SKM-1 treated with dmso at 0.1 percent for 144 hours (cell line): ENCODE measurements at regions not wholly inside any gene's neighbourhood (a gene's known extent, or its start where the extent isn't known, plus 50 kb on each side); places are given as distances from the start of the nearest gene placed in this dataset.
"Not testable (repeated sequence)": the region's sequence is repeated elsewhere in the genome, so short reads cannot be mapped to it uniquely, and the experiment has no call there.

Experiments used
- DNase-seq: peaks from one replicate; lab custom pipeline; 2025; ENCODE audit not compliant: unreplicated experiment; lab: John Stamatoyannopoulos, UW

DNA sequence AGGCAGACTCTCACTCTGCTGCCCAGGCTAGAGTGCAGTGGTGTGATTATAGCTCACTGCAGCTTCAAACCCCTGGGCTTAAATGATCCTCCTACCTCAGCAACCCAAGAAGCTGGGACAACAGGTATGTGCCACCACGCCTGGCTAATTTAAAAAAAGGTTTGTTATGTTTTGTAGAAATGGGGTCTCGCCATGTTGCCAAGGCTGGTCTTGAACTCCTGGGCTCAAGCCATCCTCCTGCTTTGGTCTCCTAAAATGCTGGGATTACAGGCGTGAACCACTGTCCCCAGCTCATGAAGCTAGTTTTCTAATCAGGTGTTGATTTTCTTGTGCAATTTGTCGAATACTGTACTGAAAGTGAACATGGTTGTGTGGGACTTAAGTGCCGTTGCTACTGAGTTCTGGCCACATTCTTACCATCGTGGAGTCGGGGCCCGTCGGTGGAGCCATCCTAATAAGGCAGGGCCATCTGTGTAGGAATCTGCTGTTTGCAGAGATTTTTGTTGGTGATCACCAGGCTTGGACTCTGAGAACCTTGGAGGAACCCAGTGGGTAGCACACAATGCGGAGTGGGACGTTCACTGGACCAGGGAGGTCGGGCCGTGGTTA, 193.2 kb downstream of the GOLGA6L6 start:
- DNase-seq: no peak

DNA sequence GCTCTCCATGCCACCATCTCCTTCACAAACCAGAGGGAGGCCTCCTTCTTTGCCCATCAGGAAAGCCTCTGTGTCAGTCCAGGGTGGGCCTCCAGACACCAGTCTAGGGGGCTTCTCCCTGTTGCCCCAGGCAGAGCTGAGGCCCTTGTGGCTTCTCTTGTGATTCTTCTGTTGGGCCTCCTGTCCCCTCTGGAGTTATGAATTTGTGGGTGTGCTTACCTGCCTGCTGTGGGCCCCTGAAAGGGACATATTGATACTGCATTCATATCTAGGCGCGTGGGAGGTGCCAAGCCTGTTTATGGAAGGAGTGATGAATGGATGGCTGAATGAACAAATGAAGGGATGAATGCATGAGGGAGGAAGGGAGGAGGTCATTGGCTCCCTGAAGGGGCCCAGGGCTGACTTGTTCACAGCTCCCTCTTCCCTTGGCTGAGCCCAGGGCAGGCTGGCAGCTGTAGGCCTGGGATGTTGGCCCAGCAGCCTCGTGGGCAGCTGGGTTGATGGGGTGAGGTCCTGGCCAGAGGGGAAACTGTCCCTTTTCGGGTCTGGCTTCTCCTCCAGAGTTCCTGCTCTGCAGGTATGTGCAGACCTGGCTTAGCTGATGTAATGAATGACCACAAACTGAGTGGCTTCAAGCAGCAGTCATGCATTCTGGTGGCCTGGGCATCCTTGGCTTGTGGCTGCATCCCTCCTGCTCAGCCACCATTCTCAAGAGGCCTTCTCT, 195.4 kb downstream of the GOLGA6L6 start:
- DNase-seq: no peak

DNA sequence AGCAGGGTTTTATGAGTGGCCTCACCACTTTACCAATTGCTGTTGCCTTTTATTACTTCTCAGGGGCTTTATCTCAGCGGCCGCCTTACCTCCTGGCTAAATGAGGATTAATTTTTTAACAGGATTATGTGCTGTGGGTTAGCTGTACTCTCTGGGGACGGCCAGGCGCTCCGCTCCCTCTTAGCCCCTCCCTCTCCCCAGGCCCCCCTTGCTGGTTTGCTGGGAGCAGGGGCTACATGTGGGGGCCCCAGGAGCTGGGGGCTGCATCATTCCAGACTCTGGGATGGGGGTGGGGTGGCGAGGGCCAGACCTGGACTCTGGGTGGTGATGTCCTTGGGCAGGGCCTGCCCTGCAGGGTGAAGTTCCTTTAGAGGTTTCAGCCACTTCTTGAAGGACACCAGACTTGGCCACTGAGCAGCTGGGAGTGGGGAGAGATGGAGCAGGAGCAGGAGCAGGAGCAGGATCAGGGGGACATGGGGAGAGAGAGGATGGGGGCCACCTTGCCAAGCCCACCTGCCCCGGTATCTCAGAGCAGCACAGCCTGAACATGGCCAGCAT, 196.1 kb downstream of the GOLGA6L6 start:
- no peak for DNase-seq

DNA sequence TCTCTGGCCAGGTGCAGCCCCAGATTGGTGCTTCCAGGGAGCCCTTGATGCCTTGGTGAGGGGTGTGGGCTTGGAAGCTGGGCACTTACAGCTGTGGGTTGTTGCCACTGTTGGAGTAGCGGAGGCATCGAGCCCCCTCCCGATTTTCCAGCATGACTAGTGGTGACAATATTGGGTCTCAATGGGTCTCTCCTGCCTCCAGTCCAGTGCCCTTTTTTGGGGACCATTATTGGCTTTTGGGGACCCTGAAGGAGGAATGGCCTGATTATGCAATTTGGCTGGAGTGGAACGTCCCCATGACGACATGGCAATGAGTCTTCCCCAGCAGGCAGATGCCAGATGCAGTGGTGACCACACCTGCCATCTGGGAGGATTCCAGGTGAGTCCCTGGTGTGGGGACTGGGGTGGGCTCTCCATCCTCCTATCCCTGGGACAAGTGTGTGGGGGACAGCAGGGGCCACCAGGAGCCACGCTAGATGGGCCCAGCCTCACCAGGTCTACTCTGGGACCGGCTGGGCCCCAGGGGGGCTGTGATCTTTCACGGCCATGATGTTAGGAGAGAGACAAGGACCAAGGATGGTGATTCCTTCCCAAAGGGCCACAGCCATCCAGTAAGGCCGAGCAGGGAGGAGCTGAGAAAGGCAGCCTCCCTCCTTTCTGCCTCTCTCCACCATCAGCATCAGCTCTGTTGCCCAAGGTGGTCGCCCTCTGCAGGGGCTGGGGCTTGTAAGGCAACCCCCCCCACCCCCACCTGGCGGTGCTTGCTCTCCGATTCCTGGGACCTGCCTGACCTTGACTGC, 196.8 kb downstream of the GOLGA6L6 start:
- DNase-seq: no peak

DNA sequence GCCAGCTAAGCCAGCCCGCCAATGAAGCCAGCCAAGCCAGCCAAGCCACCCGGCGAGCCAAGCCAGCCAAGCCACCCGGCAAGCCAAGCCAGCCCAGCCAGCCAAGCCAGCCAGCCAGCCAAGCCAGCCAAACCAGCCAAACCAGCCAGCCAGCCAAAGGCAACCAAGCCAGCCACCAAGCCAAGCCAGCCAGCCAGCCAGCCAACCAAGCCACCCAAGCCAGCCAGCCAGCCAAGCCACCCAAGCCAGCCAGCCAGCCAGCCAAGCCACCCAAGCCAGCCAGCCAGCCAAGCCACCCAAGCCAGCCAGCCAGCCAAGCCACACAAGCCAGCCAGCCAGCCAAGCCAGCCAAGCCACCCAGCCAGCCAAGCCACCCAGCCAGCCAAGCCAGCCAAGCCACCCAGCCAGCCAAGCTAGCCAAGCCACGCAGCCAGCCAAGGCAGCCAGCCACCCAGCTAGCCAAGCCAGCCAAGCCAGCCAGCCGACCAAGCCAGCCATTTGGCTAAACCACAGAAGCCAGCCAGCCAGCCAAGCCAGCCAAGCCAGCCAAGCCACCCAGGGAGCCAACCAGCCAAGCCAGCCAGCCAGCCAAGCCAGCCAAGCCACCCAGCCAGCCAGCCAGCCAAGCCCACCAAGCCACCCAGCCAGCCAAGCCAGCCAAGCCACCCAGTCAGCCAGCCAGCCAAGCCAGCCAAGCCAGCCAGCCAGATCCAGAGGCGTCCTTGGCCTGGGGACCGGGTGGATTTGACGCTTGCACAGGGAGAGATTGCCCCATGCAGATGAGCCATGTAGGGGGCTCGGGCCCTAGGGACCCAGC, 198.0 kb downstream of the GOLGA6L6 start:
- DNase-seq: not testable (repeated sequence)

DNA sequence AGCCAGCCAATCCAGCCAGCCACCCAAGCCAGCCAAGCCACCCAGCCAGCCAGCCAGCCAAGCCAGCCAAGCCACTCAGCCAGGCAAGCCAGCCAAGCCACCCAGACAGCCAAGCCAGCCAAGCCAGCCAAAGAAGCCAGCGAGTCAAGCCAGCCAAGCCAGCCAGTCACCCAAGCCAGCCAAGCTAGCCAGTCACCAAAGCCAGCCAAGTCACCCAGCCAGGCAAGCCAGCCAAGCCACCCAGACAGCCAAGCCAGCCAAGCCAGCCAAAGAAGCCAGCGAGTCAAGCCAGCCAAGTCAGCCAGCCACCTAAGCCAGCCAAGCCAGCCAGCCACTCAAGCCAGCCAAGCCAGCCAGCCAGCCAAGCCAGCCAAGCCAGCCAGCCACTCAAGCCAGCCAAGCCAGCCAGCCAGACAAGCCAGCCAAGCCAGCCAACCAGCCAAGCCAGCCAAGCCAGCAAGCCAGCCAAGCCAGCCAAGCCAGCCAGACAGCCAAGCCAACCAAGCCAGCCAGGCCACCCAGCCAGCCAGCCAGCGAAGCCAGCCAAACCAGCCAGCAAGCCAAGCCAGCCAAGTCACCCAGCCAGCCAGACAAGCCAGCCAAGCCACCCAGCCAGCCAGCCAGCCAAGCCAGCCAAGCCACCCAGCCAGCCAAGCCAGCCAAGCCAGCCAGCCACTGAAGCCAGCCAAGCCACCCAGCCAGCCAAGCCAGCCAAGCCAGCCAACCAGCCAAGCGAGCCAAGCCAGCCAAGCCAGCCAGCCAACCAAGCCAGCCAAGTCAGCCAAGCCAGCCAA, 198.8 kb downstream of the GOLGA6L6 start:
- not testable (repeated sequence) for DNase-seq

DNA sequence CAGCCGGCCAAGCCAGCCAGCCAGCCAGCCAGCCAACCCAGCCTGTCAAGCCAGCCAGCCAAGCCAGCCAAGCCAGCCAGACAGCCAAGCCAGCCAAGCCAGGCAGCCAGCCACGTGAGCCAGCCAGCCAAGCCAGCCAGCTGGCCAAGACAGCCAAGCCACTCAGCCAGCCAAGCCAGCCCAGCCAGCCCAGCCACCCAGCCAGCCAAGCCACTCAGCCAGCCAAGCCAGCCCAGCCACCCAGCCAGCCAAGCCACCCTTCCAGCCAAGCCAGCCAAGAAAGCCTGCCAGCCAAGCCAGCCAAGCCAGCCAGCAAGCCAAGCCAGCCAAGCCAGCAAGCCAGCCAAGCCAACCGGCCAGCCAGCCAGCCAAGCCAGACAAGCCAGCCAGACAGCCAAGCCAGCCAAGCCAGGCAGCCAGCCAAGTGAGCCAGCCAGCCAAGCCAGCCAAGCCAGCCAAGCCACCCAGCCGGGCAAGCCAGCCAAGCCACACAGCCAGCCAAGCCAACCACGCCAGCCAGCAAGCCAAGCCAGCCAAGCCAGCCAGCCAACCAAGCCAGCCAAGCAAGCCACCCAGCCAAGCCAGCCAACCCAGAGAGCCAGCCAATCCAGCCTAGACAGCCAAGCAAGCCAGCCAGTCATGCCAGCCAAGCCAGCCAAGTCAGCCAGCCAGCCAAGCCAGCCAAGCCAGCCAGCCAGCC, 199.5 kb downstream of the GOLGA6L6 start:
- DNase-seq: no peak

DNA sequence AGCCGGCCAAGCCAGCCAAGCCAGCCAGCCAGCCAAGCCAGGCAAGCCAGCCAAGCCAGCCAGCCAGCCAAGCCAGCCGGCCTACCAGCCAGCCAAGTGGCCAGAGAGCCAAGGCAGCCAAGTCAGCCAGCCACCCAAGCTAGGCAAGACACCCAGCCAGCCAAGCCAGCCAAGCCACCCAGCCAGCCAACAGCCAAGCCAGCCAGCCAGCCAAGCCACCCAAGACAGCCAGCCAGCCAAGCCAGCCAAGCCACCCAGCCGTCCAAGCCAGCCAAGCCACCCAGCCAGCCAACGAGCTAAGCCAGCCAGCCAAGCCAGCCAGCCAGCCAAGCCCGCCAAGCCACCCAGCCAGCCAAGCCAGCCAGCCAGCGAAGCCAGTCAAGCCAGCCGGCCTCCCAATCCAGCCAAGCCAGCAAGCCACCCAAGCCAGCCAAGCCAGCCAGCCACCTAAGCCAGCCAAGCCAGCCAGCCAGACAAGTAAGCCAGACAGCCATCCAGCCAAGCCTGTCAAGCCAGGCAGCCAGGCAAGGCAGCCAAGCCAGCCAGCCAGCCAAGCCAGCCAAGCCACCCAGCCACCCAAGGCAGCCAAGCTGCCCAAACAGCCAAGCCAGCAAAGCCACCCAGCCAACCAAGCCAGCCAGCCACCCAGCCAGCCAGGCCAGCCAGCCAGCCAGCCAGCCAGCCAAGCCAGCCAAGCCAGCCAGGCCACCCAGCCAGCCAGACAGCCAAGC, 200.5 kb downstream of the GOLGA6L6 start:
- no peak for DNase-seq

DNA sequence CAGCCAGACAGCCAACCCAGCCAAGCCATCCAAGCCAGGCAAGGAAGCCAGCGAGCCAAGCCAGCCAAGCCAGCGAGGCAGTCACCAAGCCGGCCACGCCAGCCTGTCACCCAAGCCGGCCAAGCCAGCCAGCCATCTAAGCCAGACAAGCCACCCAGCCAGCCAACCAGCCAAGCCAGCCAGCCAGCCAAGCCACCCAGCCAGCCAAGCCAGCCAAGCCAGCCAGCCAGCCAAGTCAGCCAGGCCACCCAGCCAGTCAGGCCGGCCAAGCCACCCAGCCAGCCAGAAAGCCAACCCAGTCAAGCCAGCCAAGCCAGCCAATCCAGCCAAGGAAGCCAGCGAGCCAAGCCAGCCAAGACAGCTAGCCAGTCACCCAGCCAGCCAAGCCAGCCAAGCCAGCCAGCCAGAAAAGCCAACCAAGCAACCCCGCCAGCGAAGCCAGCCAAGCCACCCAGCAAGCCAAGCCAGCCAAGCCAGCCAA, 201.2 kb downstream of the GOLGA6L6 start:
- no peak for DNase-seq

DNA sequence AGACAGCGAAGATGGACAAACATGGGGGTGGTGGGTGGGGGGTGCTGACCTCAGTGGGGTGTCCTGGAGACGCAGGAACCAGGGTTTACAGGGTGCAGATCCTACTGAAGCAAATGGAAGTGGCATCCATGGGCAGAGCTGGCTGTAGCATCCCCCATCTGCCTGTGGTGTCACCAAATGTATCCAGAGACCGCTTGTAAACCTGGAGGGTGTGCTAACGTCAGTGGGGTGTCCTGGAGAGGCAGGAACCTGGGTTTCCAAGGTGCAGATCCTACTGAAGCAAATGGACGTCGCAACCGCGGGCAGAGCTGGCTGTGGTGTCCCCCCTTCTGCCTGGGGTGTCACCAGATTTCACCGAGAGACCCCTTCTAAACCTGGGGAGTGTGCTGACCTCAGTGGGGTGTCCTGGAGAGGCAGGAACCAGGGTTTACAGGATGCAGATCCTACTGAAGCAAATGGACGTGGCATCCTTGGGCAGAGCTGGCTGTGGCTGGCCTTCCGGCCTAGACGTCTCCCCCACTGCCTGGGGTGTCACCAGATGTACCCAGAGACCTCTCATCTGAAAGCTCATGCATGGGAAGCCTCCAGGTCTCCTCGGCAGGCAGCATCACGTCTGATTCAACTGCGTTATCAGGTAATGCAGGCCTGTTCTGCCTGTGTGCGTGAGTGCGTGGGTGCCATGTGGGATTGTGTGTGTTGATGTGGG, 202.4 kb downstream of the GOLGA6L6 start:
- DNase-seq: not testable (repeated sequence)

DNA sequence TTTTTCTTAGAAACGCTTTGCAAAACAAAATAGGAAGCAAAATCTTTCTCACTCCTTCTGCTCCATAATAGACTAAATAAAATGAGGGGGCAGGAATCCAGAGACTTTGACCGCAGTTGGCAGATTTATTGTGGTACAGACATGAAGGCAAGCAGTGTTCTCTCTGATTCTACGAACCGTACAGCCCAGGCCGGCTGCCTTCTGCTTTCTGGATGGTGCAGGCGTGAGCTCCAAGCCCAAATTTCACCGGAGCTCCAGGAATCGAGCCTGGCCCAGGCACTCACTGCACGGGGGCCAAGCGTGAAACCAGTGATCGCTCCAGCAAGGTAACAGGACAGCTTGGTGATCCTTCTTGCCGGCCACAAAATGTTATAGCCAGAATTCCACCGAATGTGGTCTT, 202.9 kb downstream of the GOLGA6L6 start:
- DNase-seq: not testable (repeated sequence)

DNA sequence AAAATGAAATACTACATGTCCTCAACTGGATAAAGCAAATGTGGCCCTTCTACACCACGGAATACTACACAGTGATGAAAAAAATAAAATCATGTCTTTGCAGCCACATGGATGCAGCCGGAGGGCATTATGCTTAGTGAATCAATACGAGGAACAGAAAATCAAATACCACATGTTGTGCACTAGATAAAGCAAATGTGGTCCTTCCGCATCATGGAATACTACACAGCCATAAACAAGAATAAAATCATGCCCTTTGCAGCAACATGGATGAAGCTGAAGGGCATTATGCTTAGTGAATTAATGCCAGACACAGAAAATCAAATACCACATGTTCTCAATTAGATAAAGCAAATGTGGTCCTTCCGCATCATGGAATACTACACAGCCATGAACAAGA, 204.4 kb downstream of the GOLGA6L6 start:
- DNase-seq: not testable (repeated sequence)

DNA sequence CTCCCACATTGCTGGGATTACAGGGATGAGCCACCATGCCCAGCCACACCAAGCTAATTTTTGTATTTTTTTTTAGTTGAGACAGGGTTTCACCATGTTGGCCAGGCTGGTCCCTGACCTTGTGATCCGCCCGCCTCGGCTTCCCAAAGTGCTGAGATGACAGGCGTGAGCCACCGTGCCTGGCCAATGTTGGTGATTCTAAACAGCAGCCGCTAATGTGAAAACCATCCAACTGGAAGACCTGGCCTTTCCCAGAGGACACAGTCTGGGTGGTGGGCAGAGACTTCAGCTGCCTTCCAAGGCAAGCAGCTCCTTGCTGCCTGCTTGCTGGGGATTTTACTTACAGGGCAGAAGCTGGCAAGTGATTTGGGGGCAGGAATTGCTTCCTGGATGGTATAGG, 207.1 kb downstream of the GOLGA6L6 start:
- DNase-seq: not testable (repeated sequence)

DNA sequence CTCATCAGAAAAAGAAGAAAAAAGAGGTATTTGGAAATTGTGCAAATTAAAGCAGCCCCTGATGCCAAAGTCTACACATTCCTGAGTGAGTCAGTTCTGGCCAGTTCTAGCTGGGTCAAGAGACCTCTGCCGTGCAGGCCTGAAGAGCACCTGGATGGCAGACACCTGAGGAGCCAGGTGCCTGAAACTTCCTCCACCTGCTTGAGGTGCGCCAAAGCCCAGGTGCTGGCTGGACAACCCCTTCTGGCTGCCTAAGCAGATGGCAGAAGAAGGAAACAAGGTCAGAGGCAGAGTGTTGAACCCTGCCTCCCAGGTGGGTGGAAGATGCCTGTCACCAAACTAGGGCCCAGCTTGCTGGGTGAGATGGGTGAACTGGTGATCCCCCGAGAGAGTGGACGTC, 215.8 kb downstream of the GOLGA6L6 start:
- DNase-seq: not testable (repeated sequence)

DNA sequence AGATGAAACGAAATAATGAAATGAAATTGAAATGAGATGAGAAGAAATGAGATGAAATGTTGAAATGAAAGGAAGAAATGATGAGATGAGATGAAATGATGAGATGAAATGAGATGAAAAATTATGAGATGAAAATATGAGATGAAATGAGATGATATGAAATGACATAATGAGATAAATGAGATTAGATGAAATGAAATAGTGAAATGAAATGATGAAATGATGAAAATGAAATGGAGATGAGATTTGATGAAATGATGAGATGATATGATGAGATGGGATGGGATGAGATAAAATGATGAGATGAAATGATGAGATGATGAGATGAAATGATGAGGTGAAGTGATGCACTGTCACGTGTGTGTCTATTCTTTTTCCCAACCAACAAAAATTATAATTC, 224.5 kb downstream of the GOLGA6L6 start:
- not testable (repeated sequence) for DNase-seq

DNA sequence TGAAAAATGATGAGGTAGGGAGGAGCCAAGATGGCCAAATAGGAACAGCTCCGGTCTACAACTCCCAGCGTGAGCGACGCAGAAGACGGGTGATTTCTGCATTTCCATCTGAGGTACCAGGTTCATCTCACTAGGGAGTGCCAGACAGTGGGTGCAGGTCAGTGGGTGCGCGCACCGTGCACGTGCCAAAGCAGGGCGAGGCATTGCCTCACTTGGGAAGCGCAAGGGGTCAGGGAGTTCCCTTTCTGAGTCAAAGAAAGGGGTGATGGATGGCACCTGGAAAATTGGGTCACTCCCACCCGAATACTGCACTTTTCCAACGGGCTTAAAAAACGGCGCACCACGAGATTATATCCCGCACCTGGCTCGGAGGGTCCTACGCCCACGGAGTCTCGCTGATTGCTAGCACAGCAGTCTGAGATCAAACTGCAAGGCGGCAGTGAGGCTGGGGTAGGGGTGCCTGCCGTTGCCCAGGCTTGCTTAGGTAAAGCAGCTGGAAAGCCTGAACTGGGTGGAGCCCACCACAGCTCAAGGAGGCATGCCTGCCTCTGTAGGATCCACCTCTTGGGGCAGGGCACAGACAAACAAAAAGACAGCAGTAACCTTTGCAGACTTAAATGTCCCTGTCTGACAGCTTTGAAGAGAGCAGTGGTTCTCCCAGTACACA, 230.5 kb downstream of the GOLGA6L6 start:
- DNase-seq: not testable (repeated sequence)

DNA sequence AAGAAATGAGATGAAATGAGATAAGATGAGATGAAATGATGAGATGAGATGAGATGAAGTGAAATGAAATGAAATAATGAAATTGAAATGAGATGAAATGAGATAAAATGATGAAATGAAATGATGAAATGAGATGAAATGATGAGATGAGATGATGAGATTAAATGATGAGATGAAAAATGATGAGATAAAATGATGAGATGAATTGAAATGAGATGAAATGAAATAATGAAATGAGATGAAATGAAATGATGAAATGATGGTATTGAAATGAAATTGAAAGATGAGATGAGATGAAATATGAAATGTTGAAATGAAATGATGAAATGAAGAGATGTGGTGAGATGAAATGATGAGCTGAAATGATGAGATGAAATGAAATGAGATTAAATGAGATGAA, 231.0 kb downstream of the GOLGA6L6 start:
- DNase-seq: no peak
